HEK293 (cell line): ENCODE measurements at regions not wholly inside any gene's neighbourhood (a gene's known extent, or its start where the extent isn't known, plus 50 kb on each side); places are given as distances from the start of the nearest gene placed in this dataset.

Experiments
- CTCF ChIA-PET: fragments of 350-600 bp; formaldehyde crosslinking; extraction: SDS; loops from one replicate; lab custom pipeline; 2021; ENCODE audit warnings: antibody characterized with exemption; lab: Yijun Ruan, JAX
- POLR2A ChIA-PET: fragments of 300-600 bp; formaldehyde crosslinking; extraction: SDS; loops from one replicate; lab custom pipeline; 2020; ENCODE audit warnings: antibody characterized with exemption, inconsistent platforms; lab: Yijun Ruan, JAX
- H3K27ac ChIP-seq: fragments of 200-500 bp; sonication (Bioruptor generic); 2 replicates; pipeline ENCODE4 v1.5.1; 2014; ENCODE audit warnings: low read depth, low read length, control low read depth, inconsistent platforms; ENCODE audit errors: extremely low read depth
- H3K36me3 ChIP-seq, 2 experiments: fragments of 200-500 bp in 1 of 2; sonication (Bioruptor generic) in 1 of 2; 1 replicate in 1 of 2; 2 replicates in 1 of 2; pipeline ENCODE4 v1.5.1; 2014 to 2017; ENCODE audit warnings: inconsistent platforms in 2 of 2, low read length in 2 of 2; ENCODE audit not compliant: control insufficient read depth in 2 of 2, insufficient read depth in 1 of 2
- H3K4me1 ChIP-seq: fragments of 200-500 bp; sonication (Bioruptor generic); 2 replicates; pipeline ENCODE4 v1.5.1; 2014; ENCODE audit warnings: mild to moderate bottlenecking, low read length, inconsistent platforms; ENCODE audit not compliant: control insufficient read depth, insufficient read depth
- H3K4me3 ChIP-seq: 2 replicates; pipeline ENCODE4 v1.5.1; 2011; ENCODE audit warnings: low read depth, mild to moderate bottlenecking, control low read depth, low read length, moderate library complexity
- H3K9me3 ChIP-seq: fragments of 200-500 bp; sonication (Bioruptor generic); 2 replicates; pipeline ENCODE4 v1.5.1; 2014; ENCODE audit warnings: low read depth, low read length, inconsistent platforms; ENCODE audit not compliant: control insufficient read depth, insufficient read depth
- GLI4 ChIP-seq: fragments of 450-650 bp; formaldehyde crosslinking; IDR thresholded peaks from 2 replicates; pipeline ENCODE4 v1.5.1; 2016; ENCODE audit warnings: missing biosample characterization, missing genetic modification characterization
- GLIS2 ChIP-seq: fragments of 450-650 bp; formaldehyde crosslinking; IDR thresholded peaks from 2 replicates; pipeline ENCODE4 v1.5.1; 2016; ENCODE audit warnings: missing biosample characterization, missing genetic modification characterization
- KLF10 ChIP-seq: fragments of 450-650 bp; IDR thresholded peaks from 2 replicates; pipeline ENCODE4 v1.5.1; 2018; ENCODE audit warnings: missing biosample characterization, mild to moderate bottlenecking, missing genetic modification characterization
- KLF16 ChIP-seq: fragments of 450-650 bp; formaldehyde crosslinking; IDR thresholded peaks from 2 replicates; pipeline ENCODE4 v1.5.1; 2017; ENCODE audit warnings: missing biosample characterization, missing genetic modification characterization
- KLF9 ChIP-seq: fragments of 450-650 bp; formaldehyde crosslinking; IDR thresholded peaks from 2 replicates; pipeline ENCODE4 v1.5.1; 2016; ENCODE audit warnings: missing biosample characterization, missing genetic modification characterization, low read depth
- SP2 ChIP-seq: fragments of 450-650 bp; formaldehyde crosslinking; IDR thresholded peaks from 2 replicates; pipeline ENCODE4 v1.5.1; 2016; ENCODE audit warnings: missing biosample characterization, missing genetic modification characterization
- ZBTB17 ChIP-seq: fragments of 450-650 bp; formaldehyde crosslinking; IDR thresholded peaks from 2 replicates; pipeline ENCODE4 v1.5.1; 2016; ENCODE audit warnings: missing biosample characterization, missing genetic modification characterization
- ZBTB8A ChIP-seq: fragments of 450-650 bp; formaldehyde crosslinking; IDR thresholded peaks from 2 replicates; pipeline ENCODE4 v1.5.1; 2016; ENCODE audit warnings: missing biosample characterization, missing genetic modification characterization
- ZNF112 ChIP-seq: fragments of 450-650 bp; formaldehyde crosslinking; IDR thresholded peaks from 2 replicates; pipeline ENCODE4 v1.5.0; 2017; ENCODE audit warnings: missing biosample characterization, missing genetic modification characterization
- ZNF169 ChIP-seq: fragments of 450-650 bp; formaldehyde crosslinking; IDR thresholded peaks from 2 replicates; pipeline ENCODE4 v1.5.1; 2016; ENCODE audit warnings: missing biosample characterization, missing genetic modification characterization
- ZNF214 ChIP-seq: fragments of 450-650 bp; formaldehyde crosslinking; IDR thresholded peaks from 2 replicates; pipeline ENCODE4 v1.5.1; 2017; ENCODE audit warnings: missing biosample characterization, mild to moderate bottlenecking, missing genetic modification characterization, borderline replicate concordance
- ZNF24 ChIP-seq: fragments of 450-650 bp; formaldehyde crosslinking; IDR thresholded peaks from 2 replicates; pipeline ENCODE4 v1.5.1; 2016; ENCODE audit warnings: missing biosample characterization, missing genetic modification characterization
- ZNF274 ChIP-seq, 2 experiments: fragments of 200-500 bp in 1 of 2; fragments of 450-650 bp in 1 of 2; sonication (Bioruptor generic) in 1 of 2; formaldehyde crosslinking in 1 of 2; IDR thresholded peaks; 2 replicates each; pipeline versions ENCODE4 v1.5.1 to v1.6.1; 2014 to 2016; ENCODE audit warnings: borderline replicate concordance in 1 of 2, inconsistent platforms in 1 of 2, low read length in 1 of 2, missing biosample characterization in 1 of 2, missing genetic modification characterization in 1 of 2
- ZNF350 ChIP-seq: fragments of 450-650 bp; formaldehyde crosslinking; IDR thresholded peaks from 2 replicates; pipeline ENCODE4 v1.5.0; 2017; ENCODE audit warnings: missing biosample characterization, mild to moderate bottlenecking, missing genetic modification characterization
- ZNF37A ChIP-seq: fragments of 450-650 bp; IDR thresholded peaks from 2 replicates; pipeline ENCODE4 v1.5.1; 2018; ENCODE audit warnings: missing biosample characterization, missing genetic modification characterization
- ZNF548 ChIP-seq: fragments of 450-650 bp; formaldehyde crosslinking; IDR thresholded peaks from 2 replicates; pipeline ENCODE4 v1.5.1; 2016; ENCODE audit warnings: missing biosample characterization, missing genetic modification characterization
- ZNF843 ChIP-seq: fragments of 450-650 bp; formaldehyde crosslinking; IDR thresholded peaks from 2 replicates; pipeline ENCODE4 v1.5.1; 2016; ENCODE audit warnings: missing biosample characterization, missing genetic modification characterization
- ZXDB ChIP-seq: fragments of 450-650 bp; formaldehyde crosslinking; IDR thresholded peaks from 2 replicates; pipeline ENCODE4 v1.5.1; 2016; ENCODE audit warnings: missing biosample characterization, missing genetic modification characterization
- TF ChIP-seq, protein P1 (sequence below): fragments of 450-650 bp; IDR thresholded peaks from 2 replicates; pipeline ENCODE4 v1.5.1; 2018; ENCODE audit warnings: missing biosample characterization, missing genetic modification characterization
- TF ChIP-seq, protein P2 (sequence below): fragments of 450-650 bp; formaldehyde crosslinking; IDR thresholded peaks from 2 replicates; pipeline ENCODE4 v1.5.1; 2016; ENCODE audit warnings: missing biosample characterization, missing genetic modification characterization
- TF ChIP-seq, protein P3 (sequence below): fragments of 450-650 bp; formaldehyde crosslinking; IDR thresholded peaks from 2 replicates; pipeline ENCODE4 v1.5.1; 2016; ENCODE audit warnings: missing biosample characterization, missing genetic modification characterization
- TF ChIP-seq, protein P4 (sequence below): fragments of 450-650 bp; formaldehyde crosslinking; IDR thresholded peaks from 2 replicates; pipeline ENCODE4 v1.5.1; 2017; ENCODE audit warnings: missing biosample characterization, mild to moderate bottlenecking, missing genetic modification characterization, moderate library complexity
- TF ChIP-seq, protein P5 (sequence below): IDR thresholded peaks from 2 replicates; pipeline ENCODE4 v1.6.1; 2011; ENCODE audit warnings: mild to moderate bottlenecking, low read depth, low read length, borderline replicate concordance

DNA sequence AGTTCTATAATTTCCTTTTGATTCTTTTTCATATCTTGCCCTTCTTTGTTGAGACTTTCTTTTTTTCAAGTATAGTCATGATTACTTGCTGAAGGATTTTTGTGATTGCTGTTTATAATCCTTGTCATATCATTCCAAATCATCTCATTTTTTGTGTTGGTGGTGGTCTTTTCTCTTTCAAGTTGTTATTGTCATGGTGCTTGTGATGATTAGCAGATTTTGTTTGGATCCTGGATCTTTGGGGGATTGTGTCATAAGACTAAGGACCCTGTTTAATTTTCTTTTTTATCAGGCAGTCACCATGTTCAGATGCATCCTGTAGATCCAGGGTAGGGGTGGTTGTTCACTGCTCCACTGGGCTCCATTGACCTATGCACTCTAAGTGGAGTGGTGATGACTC, 254.4 kb upstream of the FOXF1 start (continued):
- TF ChIP-seq, protein P1, sequence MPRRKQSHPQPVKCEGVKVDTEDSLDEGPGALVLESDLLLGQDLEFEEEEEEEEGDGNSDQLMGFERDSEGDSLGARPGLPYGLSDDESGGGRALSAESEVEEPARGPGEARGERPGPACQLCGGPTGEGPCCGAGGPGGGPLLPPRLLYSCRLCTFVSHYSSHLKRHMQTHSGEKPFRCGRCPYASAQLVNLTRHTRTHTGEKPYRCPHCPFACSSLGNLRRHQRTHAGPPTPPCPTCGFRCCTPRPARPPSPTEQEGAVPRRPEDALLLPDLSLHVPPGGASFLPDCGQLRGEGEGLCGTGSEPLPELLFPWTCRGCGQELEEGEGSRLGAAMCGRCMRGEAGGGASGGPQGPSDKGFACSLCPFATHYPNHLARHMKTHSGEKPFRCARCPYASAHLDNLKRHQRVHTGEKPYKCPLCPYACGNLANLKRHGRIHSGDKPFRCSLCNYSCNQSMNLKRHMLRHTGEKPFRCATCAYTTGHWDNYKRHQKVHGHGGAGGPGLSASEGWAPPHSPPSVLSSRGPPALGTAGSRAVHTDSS (tag by site-specific recombination): no peak
- no peak for TF ChIP-seq ZBTB17
- TF ChIP-seq ZNF112 (tag by site-specific recombination): no peak
- no peak for TF ChIP-seq GLIS2 (tag by site-specific recombination)
- TF ChIP-seq ZNF548 (tag by site-specific recombination): no peak
- TF ChIP-seq ZNF350 (tag by site-specific recombination): no peak

DNA sequence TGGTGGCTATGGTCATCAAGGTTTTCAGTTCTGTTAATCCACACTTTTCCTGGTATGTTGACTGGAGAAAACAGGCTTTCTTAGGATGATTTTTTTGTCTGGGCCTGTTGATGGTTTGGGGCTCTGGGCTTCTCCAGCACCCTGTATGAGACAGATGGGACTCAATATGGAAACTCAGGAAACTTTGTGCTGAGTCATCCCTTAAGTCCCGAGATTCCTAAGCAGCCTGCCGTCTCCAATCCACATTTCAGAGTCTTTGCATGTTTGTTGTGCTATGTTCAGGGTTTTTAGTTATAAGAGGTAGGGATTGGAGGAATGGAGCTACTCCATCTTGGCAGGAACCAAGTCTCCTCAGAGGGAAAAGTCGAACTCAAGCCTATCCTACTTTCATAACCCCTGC, 253.3 kb upstream of the FOXF1 start:
- TF ChIP-seq ZBTB8A (tag by site-specific recombination) (no peak), KLF10 (no peak), ZNF37A (tag by site-specific recombination) (no peak), ZNF214 (tag by site-specific recombination) (no peak), ZNF24 (tag by site-specific recombination) (no peak)

DNA sequence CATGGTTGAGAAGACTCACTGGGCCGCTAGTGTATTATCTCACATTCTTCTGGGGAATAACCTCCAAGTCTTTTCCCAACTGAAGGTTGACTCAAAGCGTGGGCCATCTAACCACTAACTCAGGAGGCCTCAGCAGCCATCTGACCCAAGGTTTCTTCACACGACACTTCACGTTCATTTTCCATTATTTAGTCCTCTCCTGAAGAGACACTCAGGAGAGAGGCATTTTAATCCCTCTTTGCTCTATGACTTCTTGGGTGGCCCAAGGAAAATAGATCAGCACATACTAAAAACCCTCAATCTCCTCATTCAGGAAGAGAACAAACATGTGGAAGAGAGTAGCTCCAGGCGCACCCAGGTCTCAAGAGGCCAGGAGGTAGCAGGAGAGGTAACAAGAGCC, 252.8 kb upstream of the FOXF1 start:
- ChIA-PET CTCF (interaction anchor here (7.5 kb wide), 1 partner anchor 261 kb away, joined by 135 read pairs; no protein-coding TSS in a partner anchor), POLR2A (no interaction called here)
- TF ChIP-seq KLF10 (no peak), ZNF843 (tag by site-specific recombination) (no peak), KLF16 (tag by site-specific recombination) (no peak), ZNF169 (tag by site-specific recombination) (no peak), GLI4 (tag by site-specific recombination) (no peak), ZXDB (tag by site-specific recombination) (no peak), KLF9 (tag by site-specific recombination) (no peak), ZNF274 (IDR thresholded peaks at IDR 0.05; ENCODE audit: low read length) (no peak), ZNF274 (tag by site-specific recombination; IDR thresholded peaks at IDR 0.05; ENCODE audit: borderline replicate concordance) (no peak), SP2 (tag by site-specific recombination) (no peak)
- TF ChIP-seq, protein P2, sequence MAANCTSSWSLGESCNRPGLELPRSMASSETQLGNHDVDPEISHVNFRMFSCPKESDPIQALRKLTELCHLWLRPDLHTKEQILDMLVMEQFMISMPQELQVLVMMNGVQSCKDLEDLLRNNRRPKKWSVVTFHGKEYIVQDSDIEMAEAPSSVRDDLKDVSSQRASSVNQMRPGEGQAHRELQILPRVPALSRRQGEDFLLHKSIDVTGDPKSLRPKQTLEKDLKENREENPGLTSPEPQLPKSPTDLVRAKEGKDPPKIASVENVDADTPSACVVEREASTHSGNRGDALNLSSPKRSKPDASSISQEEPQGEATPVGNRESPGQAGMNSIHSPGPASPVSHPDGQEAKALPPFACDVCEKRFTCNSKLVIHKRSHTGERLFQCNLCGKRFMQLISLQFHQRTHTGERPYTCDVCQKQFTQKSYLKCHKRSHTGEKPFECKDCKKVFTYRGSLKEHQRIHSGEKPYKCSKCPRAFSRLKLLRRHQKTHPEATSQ: no peak
- TF ChIP-seq, protein P3, sequence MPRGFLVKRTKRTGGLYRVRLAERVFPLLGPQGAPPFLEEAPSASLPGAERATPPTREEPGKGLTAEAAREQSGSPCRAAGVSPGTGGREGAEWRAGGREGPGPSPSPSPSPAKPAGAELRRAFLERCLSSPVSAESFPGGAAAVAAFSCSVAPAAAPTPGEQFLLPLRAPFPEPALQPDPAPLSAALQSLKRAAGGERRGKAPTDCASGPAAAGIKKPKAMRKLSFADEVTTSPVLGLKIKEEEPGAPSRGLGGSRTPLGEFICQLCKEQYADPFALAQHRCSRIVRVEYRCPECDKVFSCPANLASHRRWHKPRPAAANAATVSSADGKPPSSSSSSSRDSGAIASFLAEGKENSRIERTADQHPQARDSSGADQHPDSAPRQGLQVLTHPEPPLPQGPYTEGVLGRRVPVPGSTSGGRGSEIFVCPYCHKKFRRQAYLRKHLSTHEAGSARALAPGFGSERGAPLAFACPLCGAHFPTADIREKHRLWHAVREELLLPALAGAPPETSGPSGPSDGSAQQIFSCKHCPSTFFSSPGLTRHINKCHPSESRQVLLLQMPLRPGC (tag by site-specific recombination): no peak
- TF ChIP-seq, protein P4, sequence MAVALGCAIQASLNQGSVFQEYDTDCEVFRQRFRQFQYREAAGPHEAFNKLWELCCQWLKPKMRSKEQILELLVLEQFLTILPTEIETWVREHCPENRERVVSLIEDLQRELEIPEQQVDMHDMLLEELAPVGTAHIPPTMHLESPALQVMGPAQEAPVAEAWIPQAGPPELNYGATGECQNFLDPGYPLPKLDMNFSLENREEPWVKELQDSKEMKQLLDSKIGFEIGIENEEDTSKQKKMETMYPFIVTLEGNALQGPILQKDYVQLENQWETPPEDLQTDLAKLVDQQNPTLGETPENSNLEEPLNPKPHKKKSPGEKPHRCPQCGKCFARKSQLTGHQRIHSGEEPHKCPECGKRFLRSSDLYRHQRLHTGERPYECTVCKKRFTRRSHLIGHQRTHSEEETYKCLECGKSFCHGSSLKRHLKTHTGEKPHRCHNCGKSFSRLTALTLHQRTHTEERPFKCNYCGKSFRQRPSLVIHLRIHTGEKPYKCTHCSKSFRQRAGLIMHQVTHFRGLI: no peak
- TF ChIP-seq, protein P5, sequence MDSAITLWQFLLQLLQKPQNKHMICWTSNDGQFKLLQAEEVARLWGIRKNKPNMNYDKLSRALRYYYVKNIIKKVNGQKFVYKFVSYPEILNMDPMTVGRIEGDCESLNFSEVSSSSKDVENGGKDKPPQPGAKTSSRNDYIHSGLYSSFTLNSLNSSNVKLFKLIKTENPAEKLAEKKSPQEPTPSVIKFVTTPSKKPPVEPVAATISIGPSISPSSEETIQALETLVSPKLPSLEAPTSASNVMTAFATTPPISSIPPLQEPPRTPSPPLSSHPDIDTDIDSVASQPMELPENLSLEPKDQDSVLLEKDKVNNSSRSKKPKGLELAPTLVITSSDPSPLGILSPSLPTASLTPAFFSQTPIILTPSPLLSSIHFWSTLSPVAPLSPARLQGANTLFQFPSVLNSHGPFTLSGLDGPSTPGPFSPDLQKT: no peak
- H3K4me1 ChIP-seq: no peaks in the 10 kb centered on the region
- no peak overlapping the region for H3K4me3 ChIP-seq
- no peak overlapping the region for H3K27ac ChIP-seq
- H3K9me3 ChIP-seq: no peaks in the 10 kb centered on the region
- no peaks in the 10 kb centered on the region for H3K36me3 ChIP-seq

More for the DNA sequence above, 253.3 kb upstream of the FOXF1 start:
- Histone ChIP-seq H3K9me3 (no peaks in the 10 kb centered on the region), H3K36me3 (no peaks in the 10 kb centered on the region), H3K27ac (no peak overlapping the region), H3K4me3 (no peak overlapping the region), H3K4me1 (no peaks in the 10 kb centered on the region)
- CTCF ChIA-PET: interaction anchor here (0.6 to 7.5 kb wide), 2 partner anchors 42 to 262 kb away, joined by 3 to 135 read pairs; no protein-coding TSS in a partner anchor
- POLR2A ChIA-PET: no interaction called here
